OCI-LY7 (cell line): ENCODE measurements at regions not wholly inside any gene's neighbourhood (a gene's known extent, or its start where the extent isn't known, plus 50 kb on each side); places are given as distances from the start of the nearest gene placed in this dataset.

Experiments
- BruUV-seq: library from RNA; stranded (reverse); fragments of 400-500 nt; replicated peaks from 2 replicates; lab custom pipeline; 2021; lab: Mats Ljungman, UMichigan
- CTCF ChIA-PET: fragments of 300-600 bp; sonication (Branson Sonifier 250); formaldehyde crosslinking; loops from one replicate; lab custom pipeline; 2022; ENCODE audit warnings: antibody characterized with exemption; ENCODE audit not compliant: unreplicated experiment; lab: Charles Lee
- POLR2A ChIA-PET: fragments of 300-600 bp; sonication (Branson Sonifier 250); formaldehyde crosslinking; loops from one replicate; lab custom pipeline; 2022; ENCODE audit warnings: antibody characterized with exemption; lab: Charles Lee
- DNase-seq: peaks from one replicate; pipeline ENCODE4 v3.0.0-alpha.2; 2015; ENCODE audit warnings: low spot score
- H2AFZ ChIP-seq: fragments of 200-600 bp; sonication (generic), shearing (Covaris generic); 2 replicates; pipeline ENCODE4 v1.6.1; 2014; ENCODE audit warnings: mild to moderate bottlenecking, antibody characterized with exemption, low read length, moderate library complexity
- H3K27ac ChIP-seq: fragments of 200-600 bp; sonication (generic); 2 replicates; pipeline ENCODE4 v1.5.1; 2014; ENCODE audit warnings: mixed run types, low read depth, mild to moderate bottlenecking, moderate library complexity, low read length, inconsistent platforms; ENCODE audit not compliant: poor library complexity, severe bottlenecking
- H3K36me3 ChIP-seq: fragments of 200-600 bp; sonication (generic); 2 replicates; pipeline ENCODE4 v1.6.1; 2014; ENCODE audit warnings: mild to moderate bottlenecking, antibody characterized with exemption, low read length, moderate library complexity, mixed read lengths; ENCODE audit not compliant: insufficient read depth
- H3K4me1 ChIP-seq: fragments of 200-600 bp; sonication (generic); 2 replicates; pipeline ENCODE4 v1.5.1; 2014; ENCODE audit warnings: mild to moderate bottlenecking, low read length; ENCODE audit not compliant: insufficient read depth, poor library complexity, severe bottlenecking
- H3K4me2 ChIP-seq: fragments of 200-600 bp; sonication (generic); 2 replicates; pipeline ENCODE4 v1.6.1; 2014; ENCODE audit warnings: mild to moderate bottlenecking, low read length
- H3K4me3 ChIP-seq: fragments of 200-600 bp; sonication (generic); 2 replicates; pipeline ENCODE4 v1.5.1; 2014; ENCODE audit warnings: mild to moderate bottlenecking, low read depth, low read length; ENCODE audit not compliant: poor library complexity, severe bottlenecking
- H3K79me2 ChIP-seq: fragments of 200-600 bp; sonication (generic); 2 replicates; pipeline ENCODE4 v1.6.1; 2016; ENCODE audit warnings: low read depth, mild to moderate bottlenecking, low read length, moderate library complexity, mixed read lengths; ENCODE audit not compliant: insufficient read depth
- H3K9me2 ChIP-seq: fragments of 200-600 bp; sonication (generic); 2 replicates; pipeline ENCODE4 v1.6.1; 2016; ENCODE audit warnings: mild to moderate bottlenecking, low read length, mixed read lengths; ENCODE audit not compliant: insufficient read depth
- H3K9me3 ChIP-seq: fragments of 200-600 bp; sonication (generic); 2 replicates; pipeline ENCODE4 v1.6.1; 2014; ENCODE audit warnings: mild to moderate bottlenecking, mixed run types, low read length, mixed read lengths
- H4K20me1 ChIP-seq: fragments of 200-600 bp; sonication (generic); 2 replicates; pipeline ENCODE4 v1.6.1; 2014; ENCODE audit warnings: mild to moderate bottlenecking, antibody characterized with exemption, low read length, moderate library complexity, mixed read lengths; ENCODE audit not compliant: insufficient read depth
- EZH2phosphoT487 ChIP-seq: fragments of 200-600 bp; sonication (generic); IDR thresholded peaks from 2 replicates; pipeline ENCODE4 v1.6.1; 2018; ENCODE audit warnings: low read depth, borderline replicate concordance, mild to moderate bottlenecking, mixed run types, antibody characterized with exemption, low read length, moderate library complexity, mixed read lengths
- intact Hi-C: fragments of 100-400 bp; cut with micrococcal nuclease; formaldehyde crosslinking; loops from one replicate; pipeline ENCODE4 v1.10.0; 2022; ENCODE audit not compliant: unreplicated experiment
- TF ChIP-seq, protein P1 (sequence below): fragments of 200-600 bp; sonication (generic); conservative IDR thresholded peaks from 2 replicates; pipeline ENCODE4 v1.5.1; 2014; ENCODE audit warnings: mild to moderate bottlenecking, antibody characterized with exemption, low read length, moderate library complexity, mixed read lengths

DNA sequence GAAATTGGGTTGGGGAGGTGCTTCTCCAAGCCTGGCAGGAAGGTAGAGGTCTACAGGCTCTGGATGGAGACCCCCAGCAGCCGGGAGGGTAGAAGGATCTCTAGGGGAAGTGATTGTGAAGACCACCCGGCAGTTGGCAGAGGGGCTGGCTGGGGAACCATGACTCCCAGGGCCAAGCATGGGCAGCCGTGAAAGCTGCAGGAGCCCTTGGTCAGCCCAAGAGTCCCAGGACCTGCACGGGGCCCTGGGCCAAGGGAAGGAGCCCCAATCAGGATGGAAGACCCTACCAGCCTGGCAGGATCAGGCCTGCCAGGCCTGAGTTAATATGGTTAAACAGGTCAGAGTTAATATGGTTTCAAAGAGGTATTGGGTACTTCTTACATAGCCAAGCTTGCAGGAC is 126.3 kb upstream of the NANOS1 start:
- POLR2A ChIA-PET: no interaction called here
- TF ChIP-seq, protein P1, sequence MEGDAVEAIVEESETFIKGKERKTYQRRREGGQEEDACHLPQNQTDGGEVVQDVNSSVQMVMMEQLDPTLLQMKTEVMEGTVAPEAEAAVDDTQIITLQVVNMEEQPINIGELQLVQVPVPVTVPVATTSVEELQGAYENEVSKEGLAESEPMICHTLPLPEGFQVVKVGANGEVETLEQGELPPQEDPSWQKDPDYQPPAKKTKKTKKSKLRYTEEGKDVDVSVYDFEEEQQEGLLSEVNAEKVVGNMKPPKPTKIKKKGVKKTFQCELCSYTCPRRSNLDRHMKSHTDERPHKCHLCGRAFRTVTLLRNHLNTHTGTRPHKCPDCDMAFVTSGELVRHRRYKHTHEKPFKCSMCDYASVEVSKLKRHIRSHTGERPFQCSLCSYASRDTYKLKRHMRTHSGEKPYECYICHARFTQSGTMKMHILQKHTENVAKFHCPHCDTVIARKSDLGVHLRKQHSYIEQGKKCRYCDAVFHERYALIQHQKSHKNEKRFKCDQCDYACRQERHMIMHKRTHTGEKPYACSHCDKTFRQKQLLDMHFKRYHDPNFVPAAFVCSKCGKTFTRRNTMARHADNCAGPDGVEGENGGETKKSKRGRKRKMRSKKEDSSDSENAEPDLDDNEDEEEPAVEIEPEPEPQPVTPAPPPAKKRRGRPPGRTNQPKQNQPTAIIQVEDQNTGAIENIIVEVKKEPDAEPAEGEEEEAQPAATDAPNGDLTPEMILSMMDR: no peak
- TF ChIP-seq EZH2phosphoT487: no peak
- Histone ChIP-seq H3K4me3 (no peak overlapping the region), H3K27ac (no peak overlapping the region), H4K20me1 (no peaks in the 10 kb centered on the region), H3K79me2 (no peaks in the 10 kb centered on the region), H3K9me3 (no peaks in the 10 kb centered on the region), H2AFZ (no peak overlapping the region), H3K4me2 (no peak overlapping the region), H3K9me2 (no peaks in the 10 kb centered on the region), H3K36me3 (no peaks in the 10 kb centered on the region), H3K4me1 (no peaks in the 10 kb centered on the region)
- no TSS peak for BruUV-seq
- intact Hi-C loops: no loop called here
- CTCF ChIA-PET: no interaction called here
- DNase-seq: no peak

DNA sequence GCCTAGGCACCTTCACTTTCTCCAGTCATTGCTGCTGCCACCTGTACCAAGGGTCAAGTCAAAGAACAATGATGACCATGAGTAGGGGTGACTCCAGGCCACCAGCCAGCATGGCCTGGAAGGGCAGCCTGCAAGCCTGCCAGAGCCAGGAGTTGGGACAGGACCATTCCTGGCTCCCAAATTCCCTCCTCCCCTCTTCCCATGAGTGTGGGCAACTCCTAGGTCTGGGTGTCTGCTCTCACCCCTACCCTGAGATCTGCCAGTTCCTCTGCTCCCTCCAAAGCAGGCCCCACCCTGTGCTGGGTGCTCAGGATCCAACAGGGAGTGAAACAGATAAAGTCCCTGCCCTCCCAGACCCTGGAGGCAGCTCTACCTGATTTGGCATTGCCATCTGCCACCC is 125.8 kb upstream of the NANOS1 start:
- Histone ChIP-seq H3K36me3 (no peaks in the 10 kb centered on the region), H2AFZ (no peak overlapping the region), H3K4me1 (no peaks in the 10 kb centered on the region), H3K4me2 (no peak overlapping the region), H3K9me2 (no peaks in the 10 kb centered on the region), H3K9me3 (no peaks in the 10 kb centered on the region), H3K4me3 (no peak overlapping the region), H3K27ac (no peak overlapping the region), H4K20me1 (no peaks in the 10 kb centered on the region), H3K79me2 (no peaks in the 10 kb centered on the region)
- DNase-seq: no peak
- ChIA-PET CTCF (no interaction called here), POLR2A (no interaction called here)
- TF ChIP-seq EZH2phosphoT487: no peak
- TF ChIP-seq, protein P1: no peak
- no TSS peak for BruUV-seq
- intact Hi-C loops: no loop called here

DNA sequence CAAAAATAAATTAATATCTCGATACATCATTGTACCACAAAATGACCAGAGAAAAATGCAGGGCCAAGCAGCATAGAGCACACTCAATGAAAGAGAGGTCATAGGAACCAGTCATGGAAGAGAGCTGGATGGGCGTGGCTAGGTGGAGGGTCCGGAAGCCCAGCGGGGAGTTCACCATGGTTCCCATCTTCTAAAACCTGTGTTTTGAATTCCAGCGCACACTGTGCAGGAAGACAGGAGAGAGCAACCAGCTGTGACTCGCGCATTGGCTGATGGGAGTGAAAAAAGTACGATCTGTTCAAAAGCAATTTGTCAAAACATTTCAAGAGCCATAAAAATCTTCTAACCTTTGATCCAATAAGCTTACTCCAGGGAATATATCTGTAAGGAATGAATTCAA is 125.2 kb upstream of the NANOS1 start:
- BruUV-seq: no TSS peak
- CTCF ChIA-PET: no interaction called here
- no peaks in the 10 kb centered on the region for H3K9me3 ChIP-seq
- POLR2A ChIA-PET: interaction anchor here (0.6 kb wide), 2 partner anchors 16 to 1219 kb away, joined by 3 read pairs; no protein-coding TSS in a partner anchor
- no peaks in the 10 kb centered on the region for H4K20me1 ChIP-seq
- no peak overlapping the region for H3K4me2 ChIP-seq
- TF ChIP-seq EZH2phosphoT487: no peak
- TF ChIP-seq, protein P1: no peak
- intact Hi-C loops: no loop called here
- no peaks in the 10 kb centered on the region for H3K79me2 ChIP-seq
- DNase-seq: no peak
- H3K4me1 ChIP-seq: no peaks in the 10 kb centered on the region
- no peak overlapping the region for H3K27ac ChIP-seq
- no peaks in the 10 kb centered on the region for H3K9me2 ChIP-seq
- H3K36me3 ChIP-seq: no peaks in the 10 kb centered on the region
- H3K4me3 ChIP-seq: no peak overlapping the region
- no peak overlapping the region for H2AFZ ChIP-seq
